PC-3 (cell line): ENCODE measurements at regions not wholly inside any gene's neighbourhood (a gene's known extent, or its start where the extent isn't known, plus 50 kb on each side); places are given as distances from the start of the nearest gene placed in this dataset.

ENCODE experiments used
- ATAC-seq: fragments of 200-7000 bp; cut with Tn5 transposase; 2 replicates; pipeline ENCODE4 v1.9.1; 2020; ENCODE audit warnings: mild to moderate bottlenecking, moderate library complexity
- BruUV-seq: library from RNA; stranded (reverse); fragments of 400-500 nt; replicated peaks from 2 replicates; lab custom pipeline; 2021; lab: Mats Ljungman, UMichigan
- CTCF ChIA-PET: fragments of 300-600 bp; sonication (Branson Sonifier 250); formaldehyde crosslinking; loops from one replicate; lab custom pipeline; 2022; ENCODE audit warnings: antibody characterized with exemption; lab: Charles Lee
- POLR2A ChIA-PET: fragments of 300-600 bp; sonication (Branson Sonifier 250); formaldehyde crosslinking; loops from one replicate; lab custom pipeline; 2022; ENCODE audit warnings: antibody characterized with exemption; ENCODE audit not compliant: unreplicated experiment; lab: Charles Lee
- DNase-seq: peaks from one replicate; pipeline ENCODE4 v3.0.0-alpha.2; 2015
- H2AFZ ChIP-seq: fragments of 300-600 bp; sonication (generic); 2 replicates; pipeline ENCODE4 v1.6.0; 2016; ENCODE audit warnings: antibody characterized with exemption, low read length
- H3F3A ChIP-seq: fragments of 300-600 bp; sonication (generic); one replicate; pipeline ENCODE4 v1.6.0; 2017; ENCODE audit warnings: antibody characterized with exemption, low read length, control low read depth, mild to moderate bottlenecking; ENCODE audit not compliant: unreplicated experiment
- H3K27ac ChIP-seq: fragments of 300-600 bp; sonication (generic); 2 replicates; pipeline ENCODE4 v1.5.1; 2016; ENCODE audit warnings: mild to moderate bottlenecking, low read length
- H3K27me3 ChIP-seq: fragments of 300-600 bp; sonication (generic); 2 replicates; pipeline ENCODE4 v1.6.1; 2016; ENCODE audit warnings: low read length, mixed read lengths
- H3K36me3 ChIP-seq: fragments of 300-600 bp; sonication (generic); 2 replicates; pipeline ENCODE4 v1.6.1; 2016; ENCODE audit warnings: low read depth, mixed run types, low read length, mixed read lengths
- H3K4me1 ChIP-seq: fragments of 300-600 bp; sonication (generic); 2 replicates; pipeline ENCODE4 v1.5.1; 2016; ENCODE audit warnings: low read length; ENCODE audit not compliant: insufficient read depth
- H3K4me2 ChIP-seq: fragments of 300-600 bp; sonication (generic); 2 replicates; pipeline ENCODE4 v1.6.0; 2016; ENCODE audit warnings: low read length
- H3K4me3 ChIP-seq: fragments of 300-600 bp; sonication (generic); 2 replicates; pipeline ENCODE4 v1.5.1; 2016; ENCODE audit warnings: mild to moderate bottlenecking, low read length, mixed read lengths
- H3K79me2 ChIP-seq: fragments of 300-600 bp; sonication (generic); 2 replicates; pipeline ENCODE4 v1.6.1; 2017; ENCODE audit warnings: low read length, mixed read lengths
- H3K9ac ChIP-seq: fragments of 300-600 bp; sonication (generic); 2 replicates; pipeline ENCODE4 v1.6.0; 2016; ENCODE audit warnings: mild to moderate bottlenecking, low read length
- H3K9me2 ChIP-seq: fragments of 300-600 bp; sonication (generic); replicated peaks from 2 replicates; pipeline ENCODE4 v1.6.1; 2016; ENCODE audit warnings: mixed run types, low read length, mixed read lengths
- H3K9me3 ChIP-seq: fragments of 300-600 bp; sonication (generic); 2 replicates; pipeline ENCODE4 v1.6.1; 2016; ENCODE audit warnings: low read length, mixed read lengths
- H4K20me1 ChIP-seq: fragments of 300-600 bp; sonication (generic); 2 replicates; pipeline ENCODE4 v1.6.1; 2016; ENCODE audit warnings: low read length, mixed read lengths
- EZH2 ChIP-seq: fragments of 300-600 bp; sonication (generic); IDR thresholded peaks from one replicate; pipeline ENCODE4 v1.6.1; 2017; ENCODE audit warnings: antibody characterized with exemption, mild to moderate bottlenecking, low read length; ENCODE audit not compliant: unreplicated experiment
- EZH2phosphoT487 ChIP-seq: fragments of 300-600 bp; sonication (generic); IDR thresholded peaks from 2 replicates; pipeline ENCODE4 v1.6.1; 2018; ENCODE audit warnings: mild to moderate bottlenecking, antibody characterized with exemption, low read length, borderline replicate concordance
- intact Hi-C: fragments of 100-400 bp; cut with micrococcal nuclease; formaldehyde crosslinking; loops from 2 replicates; pipeline ENCODE4 v1.9.0; 2023
- TF ChIP-seq, protein P1 (sequence below): fragments of 300-600 bp; sonication (generic); conservative IDR thresholded peaks from 2 replicates; pipeline ENCODE4 v1.5.1; 2017; ENCODE audit warnings: antibody characterized with exemption, low read depth, mild to moderate bottlenecking, low read length

DNA sequence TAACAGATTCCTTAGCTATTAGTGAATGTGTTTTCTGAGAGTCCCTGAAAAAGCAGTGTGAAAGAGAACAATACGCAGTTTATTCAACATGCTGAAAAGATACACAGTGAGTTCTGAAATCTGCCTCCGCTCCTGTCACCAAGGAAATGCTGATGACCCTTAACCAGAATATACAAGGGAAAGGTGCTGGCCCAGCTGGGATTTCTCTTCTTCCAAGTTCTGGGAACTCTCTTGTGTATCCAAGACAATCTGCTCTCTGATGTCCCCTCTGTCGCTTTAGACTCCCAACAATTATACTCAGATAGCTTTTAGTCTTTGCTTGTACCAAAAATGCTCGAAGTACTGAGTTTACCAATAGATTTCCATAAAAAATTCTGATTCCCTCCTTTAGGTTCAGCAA is 214.9 kb downstream of the TMEM167A start:
- H3K36me3 ChIP-seq = no peaks in the 10 kb centered on the region
- no peaks in the 10 kb centered on the region for H3F3A ChIP-seq
- POLR2A ChIA-PET = no interaction called here
- TF ChIP-seq, protein P1, sequence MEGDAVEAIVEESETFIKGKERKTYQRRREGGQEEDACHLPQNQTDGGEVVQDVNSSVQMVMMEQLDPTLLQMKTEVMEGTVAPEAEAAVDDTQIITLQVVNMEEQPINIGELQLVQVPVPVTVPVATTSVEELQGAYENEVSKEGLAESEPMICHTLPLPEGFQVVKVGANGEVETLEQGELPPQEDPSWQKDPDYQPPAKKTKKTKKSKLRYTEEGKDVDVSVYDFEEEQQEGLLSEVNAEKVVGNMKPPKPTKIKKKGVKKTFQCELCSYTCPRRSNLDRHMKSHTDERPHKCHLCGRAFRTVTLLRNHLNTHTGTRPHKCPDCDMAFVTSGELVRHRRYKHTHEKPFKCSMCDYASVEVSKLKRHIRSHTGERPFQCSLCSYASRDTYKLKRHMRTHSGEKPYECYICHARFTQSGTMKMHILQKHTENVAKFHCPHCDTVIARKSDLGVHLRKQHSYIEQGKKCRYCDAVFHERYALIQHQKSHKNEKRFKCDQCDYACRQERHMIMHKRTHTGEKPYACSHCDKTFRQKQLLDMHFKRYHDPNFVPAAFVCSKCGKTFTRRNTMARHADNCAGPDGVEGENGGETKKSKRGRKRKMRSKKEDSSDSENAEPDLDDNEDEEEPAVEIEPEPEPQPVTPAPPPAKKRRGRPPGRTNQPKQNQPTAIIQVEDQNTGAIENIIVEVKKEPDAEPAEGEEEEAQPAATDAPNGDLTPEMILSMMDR = no peak
- TF ChIP-seq EZH2 (no peak), EZH2phosphoT487 (no peak)
- DNase-seq = no peak
- no peaks in the 10 kb centered on the region for H3K79me2 ChIP-seq
- no peak overlapping the region for H2AFZ ChIP-seq
- H3K9me3 ChIP-seq = no peaks in the 10 kb centered on the region
- no peak overlapping the region for H3K27ac ChIP-seq
- intact Hi-C loops = no loop called here
- no peaks in the 10 kb centered on the region for H3K4me1 ChIP-seq
- no peak overlapping the region for H3K4me2 ChIP-seq
- H3K9me2 ChIP-seq = no peaks in the 10 kb centered on the region
- H3K27me3 ChIP-seq = no peaks in the 10 kb centered on the region
- no peak overlapping the region for H3K4me3 ChIP-seq
- no peaks in the 10 kb centered on the region for H4K20me1 ChIP-seq
- H3K9ac ChIP-seq = no peak overlapping the region
- no TSS peak for BruUV-seq
- CTCF ChIA-PET = no interaction called here
- ATAC-seq = no peak

DNA sequence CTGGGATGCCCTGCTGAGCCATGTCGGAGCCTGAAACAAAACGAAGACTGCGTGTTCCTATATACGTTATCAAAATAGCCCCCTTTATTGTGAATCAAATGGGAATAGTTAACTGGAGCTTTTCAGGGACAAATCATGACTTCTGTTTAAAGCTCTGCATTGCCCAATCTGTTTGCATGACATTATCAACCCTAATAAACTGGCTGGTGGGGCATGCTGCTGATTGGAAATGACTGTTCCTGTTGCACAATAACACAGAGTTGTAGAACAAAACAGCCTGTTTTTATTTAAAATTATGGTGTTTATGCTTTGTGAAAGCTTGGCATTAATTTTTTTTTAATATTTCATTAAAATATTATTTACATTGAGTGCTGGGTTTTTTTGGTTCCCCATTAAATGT is 215.5 kb downstream of the TMEM167A start:
- Histone ChIP-seq H3K4me2 (no peak overlapping the region), H3K4me3 (no peak overlapping the region), H2AFZ (no peak overlapping the region), H3K27me3 (no peaks in the 10 kb centered on the region), H4K20me1 (no peaks in the 10 kb centered on the region), H3K9me3 (no peaks in the 10 kb centered on the region), H3K79me2 (no peaks in the 10 kb centered on the region), H3K9me2 (no peaks in the 10 kb centered on the region), H3F3A (no peaks in the 10 kb centered on the region), H3K27ac (no peak overlapping the region), H3K4me1 (no peaks in the 10 kb centered on the region), H3K36me3 (no peaks in the 10 kb centered on the region), H3K9ac (no peak overlapping the region)
- DNase-seq (no peak), ATAC-seq (no peak)
- intact Hi-C loops = no loop called here
- BruUV-seq = no TSS peak
- ChIA-PET CTCF (no interaction called here), POLR2A (no interaction called here)
- TF ChIP-seq, protein P1 = no peak
- no peak for TF ChIP-seq EZH2phosphoT487
- no peak for TF ChIP-seq EZH2

DNA sequence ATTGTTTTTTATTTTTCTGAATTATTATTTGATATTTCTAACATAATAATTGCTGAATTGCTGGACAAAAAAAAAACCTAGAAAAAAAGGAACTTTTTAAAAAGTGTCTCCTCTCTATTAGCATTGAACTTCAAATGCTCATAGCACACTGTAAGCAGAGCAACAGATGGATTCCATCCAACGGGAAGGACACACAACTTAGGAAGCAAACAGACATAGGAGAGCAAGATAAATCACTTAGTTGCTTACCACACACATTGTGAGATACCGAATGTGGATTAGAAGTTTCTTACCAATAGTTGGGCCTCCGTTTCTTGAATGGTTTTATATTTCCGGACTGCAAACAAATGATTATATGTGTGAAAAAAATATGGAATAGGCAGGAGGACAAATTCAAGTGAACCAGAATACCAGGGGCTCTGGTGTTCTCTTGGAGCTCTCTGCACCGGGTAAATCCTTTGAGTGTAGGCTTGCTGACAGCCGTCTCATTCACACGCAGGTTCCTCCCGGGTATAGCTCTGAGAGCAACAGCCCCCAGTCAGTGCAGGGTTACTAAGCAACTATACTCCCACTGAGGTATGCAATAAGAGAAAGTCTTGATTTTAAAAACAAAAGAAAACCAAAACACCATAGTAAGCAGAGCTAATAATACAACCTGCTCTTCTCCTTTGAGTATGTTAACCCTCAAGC is 217.6 kb downstream of the TMEM167A start:
- intact Hi-C loops = no loop called here
- Histone ChIP-seq H3K9ac (no peak overlapping the region), H3K4me2 (no peak overlapping the region), H3K36me3 (no peaks in the 10 kb centered on the region), H3K27ac (no peak overlapping the region), H4K20me1 (no peaks in the 10 kb centered on the region), H3K9me3 (no peaks in the 10 kb centered on the region), H3K9me2 (no peaks in the 10 kb centered on the region), H3K27me3 (no peaks in the 10 kb centered on the region), H3K79me2 (no peaks in the 10 kb centered on the region), H3F3A (no peaks in the 10 kb centered on the region), H3K4me1 (no peaks in the 10 kb centered on the region), H3K4me3 (no peak overlapping the region), H2AFZ (no peak overlapping the region)
- BruUV-seq = no TSS peak
- DNase-seq (no peak), ATAC-seq (no peak)
- TF ChIP-seq EZH2phosphoT487 (no peak), EZH2 (no peak)
- TF ChIP-seq, protein P1 = no peak
- POLR2A ChIA-PET = no interaction called here
- CTCF ChIA-PET = no interaction called here
